ENCODE measurements at regions not wholly inside any gene's neighbourhood (a gene's known extent, or its start where the extent isn't known, plus 50 kb on each side); places are given as distances from the start of the nearest gene placed in this dataset.

GRCh38 chr14:103217538-103217937 lies 94.3 kb downstream of the TNFAIP2 start:
- no peaks in the 10 kb centered on the region for H3K27me3 ChIP-seq (ENCODE audit: insufficient read depth, low read length, poor library complexity)
- H2AK5ac ChIP-seq (ENCODE audit: low read length), result no peak overlapping the region
- H2BK5ac ChIP-seq (ENCODE audit: low read length), result no peak overlapping the region
- no peak overlapping the region for H3K27ac ChIP-seq (ENCODE audit: low read depth, low read length)
- H3K4ac ChIP-seq (ENCODE audit: low read depth, low read length), result no peak overlapping the region
- H3K36me3 ChIP-seq (ENCODE audit: control insufficient read depth, insufficient read depth, low read length), result no peaks in the 10 kb centered on the region
- no peaks in the 10 kb centered on the region for H3K79me1 ChIP-seq (ENCODE audit: low read length)
- no CpG with 5 or more reads among the region's 1 CpG for WGBS (ENCODE audit: extremely low coverage, insufficient coverage, low lambda C conversion rate)
- H3K18ac ChIP-seq (ENCODE audit: low read length), result no peak overlapping the region
- H4K5ac ChIP-seq (ENCODE audit: low read length), result no peak overlapping the region
- H3K79me2 ChIP-seq (ENCODE audit: control insufficient read depth, insufficient read depth, low read length), result no peaks in the 10 kb centered on the region
- no peak overlapping the region for H3K56ac ChIP-seq (ENCODE audit: low read length)
- no peak overlapping the region for H3K4me3 ChIP-seq (ENCODE audit: low read length)
- H2BK120ac ChIP-seq (ENCODE audit: low read depth, low read length), result no peak overlapping the region
- H3K4me2 ChIP-seq (ENCODE audit: low read length), result no peak overlapping the region
- no peak for DNase-seq
- H3K4me1 ChIP-seq (ENCODE audit: control insufficient read depth, low read depth, low read length), result no peaks in the 10 kb centered on the region
- no peak overlapping the region for H2BK15ac ChIP-seq (replicated peaks; ENCODE audit: low read depth)
- H3K23ac ChIP-seq (ENCODE audit: low read length), result no peak overlapping the region
- no peak overlapping the region for H4K8ac ChIP-seq (ENCODE audit: low read depth, low read length)
- H3K9ac ChIP-seq (ENCODE audit: low read length), result no peak overlapping the region

GRCh38 chr14:103220134-103220981 lies 97.1 kb downstream of the TNFAIP2 start:
- H2AK5ac ChIP-seq (ENCODE audit: low read length), result no peak overlapping the region
- no peak overlapping the region for H4K8ac ChIP-seq (ENCODE audit: low read depth, low read length)
- no peak for DNase-seq
- H3K36me3 ChIP-seq (ENCODE audit: control insufficient read depth, insufficient read depth, low read length), result no peaks in the 10 kb centered on the region
- H3K4me2 ChIP-seq (ENCODE audit: low read length), result peak overlapping the region; percentile 66
- H3K4me1 ChIP-seq (ENCODE audit: control insufficient read depth, low read depth, low read length), result no peaks in the 10 kb centered on the region
- H2BK5ac ChIP-seq (ENCODE audit: low read length), result no peak overlapping the region
- H3K27me3 ChIP-seq (ENCODE audit: insufficient read depth, low read length, poor library complexity), result no peaks in the 10 kb centered on the region
- no peak overlapping the region for H2BK15ac ChIP-seq (replicated peaks; ENCODE audit: low read depth)
- H2BK120ac ChIP-seq (ENCODE audit: low read depth, low read length), result no peak overlapping the region
- H3K27ac ChIP-seq (ENCODE audit: low read depth, low read length), result no peak overlapping the region
- H3K18ac ChIP-seq (ENCODE audit: low read length), result peak overlapping the region; percentile 35
- no peak overlapping the region for H3K23ac ChIP-seq (ENCODE audit: low read length)
- H4K5ac ChIP-seq (ENCODE audit: low read length), result no peak overlapping the region
- no peaks in the 10 kb centered on the region for H3K79me1 ChIP-seq (ENCODE audit: low read length)
- peak overlapping the region; percentile 2 for H3K4me3 ChIP-seq (ENCODE audit: low read length)
- no peak overlapping the region for H3K4ac ChIP-seq (ENCODE audit: low read depth, low read length)
- H3K56ac ChIP-seq (ENCODE audit: low read length), result peak overlapping the region; percentile 84
- peak overlapping the region; percentile 67 for H3K9ac ChIP-seq (ENCODE audit: low read length)
- no peaks in the 10 kb centered on the region for H3K79me2 ChIP-seq (ENCODE audit: control insufficient read depth, insufficient read depth, low read length)
- WGBS (ENCODE audit: extremely low coverage, insufficient coverage, low lambda C conversion rate), result no CpG with 5 or more reads among the region's 92 CpGs

DNA sequence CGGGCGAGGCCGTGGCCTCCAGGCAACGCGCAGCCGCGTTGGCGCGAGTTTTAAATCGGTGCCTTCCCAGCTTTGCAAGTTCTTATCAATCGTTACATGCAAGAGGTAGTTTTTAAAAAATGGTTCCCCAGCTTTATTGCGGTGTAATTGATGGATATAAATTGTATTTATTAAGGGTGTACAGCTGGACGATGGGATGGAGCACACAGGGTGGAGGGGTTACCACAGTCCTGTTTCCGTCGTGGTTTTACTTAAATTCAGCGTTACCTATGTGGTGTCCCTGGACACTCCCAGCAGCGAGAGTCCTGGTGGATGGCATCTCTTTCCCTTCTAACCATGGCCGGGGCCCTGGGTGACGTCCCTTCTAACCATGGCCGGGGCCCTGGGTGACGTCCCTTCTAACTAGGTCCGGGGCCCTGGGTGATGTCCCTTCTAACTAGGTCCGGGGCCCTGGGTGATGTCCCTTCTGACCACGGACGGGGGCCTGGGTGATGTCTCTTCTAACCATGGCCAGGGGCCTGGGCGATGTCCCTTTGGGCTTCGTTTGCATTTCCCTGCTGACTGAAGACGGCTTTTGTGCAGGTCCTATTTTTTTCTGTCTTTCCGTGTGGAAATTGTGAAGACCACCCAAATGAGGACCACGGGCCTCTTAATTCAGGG lies 97.9 kb downstream of the TNFAIP2 start:
- Histone ChIP-seq H3K27me3 (ENCODE audit: insufficient read depth, low read length, poor library complexity) (no peaks in the 10 kb centered on the region), H3K9ac (ENCODE audit: low read length) (peak overlapping the region; percentile 67), H3K4ac (ENCODE audit: low read depth, low read length) (no peak overlapping the region), H2AK5ac (ENCODE audit: low read length) (no peak overlapping the region), H3K36me3 (ENCODE audit: control insufficient read depth, insufficient read depth, low read length) (no peaks in the 10 kb centered on the region), H3K23ac (ENCODE audit: low read length) (no peak overlapping the region), H4K5ac (ENCODE audit: low read length) (no peak overlapping the region), H2BK5ac (ENCODE audit: low read length) (no peak overlapping the region), H3K4me3 (ENCODE audit: low read length) (peak overlapping the region; percentile 2), H3K4me1 (ENCODE audit: control insufficient read depth, low read depth, low read length) (no peaks in the 10 kb centered on the region), H3K4me2 (ENCODE audit: low read length) (peak overlapping the region; percentile 61), H3K79me1 (ENCODE audit: low read length) (no peaks in the 10 kb centered on the region), H4K8ac (ENCODE audit: low read depth, low read length) (no peak overlapping the region), H3K79me2 (ENCODE audit: control insufficient read depth, insufficient read depth, low read length) (no peaks in the 10 kb centered on the region), H3K56ac (ENCODE audit: low read length) (peak overlapping the region; percentile 84), H2BK120ac (ENCODE audit: low read depth, low read length) (no peak overlapping the region), H3K27ac (ENCODE audit: low read depth, low read length) (no peak overlapping the region), H2BK15ac (replicated peaks; ENCODE audit: low read depth) (no peak overlapping the region), H3K18ac (ENCODE audit: low read length) (peak overlapping the region; percentile 35)
- no CpG with 5 or more reads among the region's 30 CpGs for WGBS (ENCODE audit: extremely low coverage, insufficient coverage, low lambda C conversion rate)
- DNase-seq, result no peak

DNA sequence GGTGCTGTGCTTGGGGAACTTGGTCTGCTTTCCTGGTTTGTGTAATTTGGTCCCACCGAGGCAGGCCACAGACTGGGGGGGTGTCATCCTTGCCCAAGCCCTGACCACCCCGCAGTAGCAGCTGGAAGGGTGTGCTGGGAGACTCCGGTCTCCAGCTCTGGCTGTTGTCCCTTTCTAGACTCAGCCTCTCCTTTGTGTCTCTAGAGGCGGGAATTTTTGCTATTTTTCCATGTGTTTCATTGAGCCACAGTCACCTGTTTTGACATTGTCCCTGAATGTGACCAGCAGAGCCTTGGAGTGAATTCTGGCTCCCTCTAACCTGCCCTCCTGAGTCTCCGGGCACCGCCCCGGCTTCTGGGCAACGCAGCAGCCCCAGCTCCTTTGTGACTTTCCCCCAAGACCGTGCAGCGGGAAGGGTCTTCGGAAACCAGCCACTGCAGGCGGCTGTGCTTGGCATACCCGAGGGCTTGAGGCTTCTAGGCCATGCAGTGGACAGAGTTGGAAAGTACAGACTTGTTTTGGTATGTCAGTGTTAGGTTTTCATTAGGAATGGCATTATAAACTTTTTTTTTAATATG lies 98.6 kb downstream of the TNFAIP2 start:
- Histone ChIP-seq H3K36me3 (ENCODE audit: control insufficient read depth, insufficient read depth, low read length) (no peaks in the 10 kb centered on the region), H3K79me1 (ENCODE audit: low read length) (no peaks in the 10 kb centered on the region), H3K4me1 (ENCODE audit: control insufficient read depth, low read depth, low read length) (no peaks in the 10 kb centered on the region), H3K4me3 (ENCODE audit: low read length) (no peak overlapping the region), H3K79me2 (ENCODE audit: control insufficient read depth, insufficient read depth, low read length) (no peaks in the 10 kb centered on the region), H3K9ac (ENCODE audit: low read length) (no peak overlapping the region), H3K4me2 (ENCODE audit: low read length) (no peak overlapping the region), H4K5ac (ENCODE audit: low read length) (no peak overlapping the region), H3K56ac (ENCODE audit: low read length) (no peak overlapping the region), H2AK5ac (ENCODE audit: low read length) (no peak overlapping the region), H3K23ac (ENCODE audit: low read length) (no peak overlapping the region), H3K4ac (ENCODE audit: low read depth, low read length) (no peak overlapping the region), H2BK120ac (ENCODE audit: low read depth, low read length) (no peak overlapping the region), H2BK5ac (ENCODE audit: low read length) (no peak overlapping the region), H3K18ac (ENCODE audit: low read length) (no peak overlapping the region), H3K27me3 (ENCODE audit: insufficient read depth, low read length, poor library complexity) (no peaks in the 10 kb centered on the region), H2BK15ac (replicated peaks; ENCODE audit: low read depth) (no peak overlapping the region), H3K27ac (ENCODE audit: low read depth, low read length) (no peak overlapping the region), H4K8ac (ENCODE audit: low read depth, low read length) (no peak overlapping the region)
- WGBS (ENCODE audit: extremely low coverage, insufficient coverage, low lambda C conversion rate), result no CpG with 5 or more reads among the region's 13 CpGs
- no peak for DNase-seq

DNA sequence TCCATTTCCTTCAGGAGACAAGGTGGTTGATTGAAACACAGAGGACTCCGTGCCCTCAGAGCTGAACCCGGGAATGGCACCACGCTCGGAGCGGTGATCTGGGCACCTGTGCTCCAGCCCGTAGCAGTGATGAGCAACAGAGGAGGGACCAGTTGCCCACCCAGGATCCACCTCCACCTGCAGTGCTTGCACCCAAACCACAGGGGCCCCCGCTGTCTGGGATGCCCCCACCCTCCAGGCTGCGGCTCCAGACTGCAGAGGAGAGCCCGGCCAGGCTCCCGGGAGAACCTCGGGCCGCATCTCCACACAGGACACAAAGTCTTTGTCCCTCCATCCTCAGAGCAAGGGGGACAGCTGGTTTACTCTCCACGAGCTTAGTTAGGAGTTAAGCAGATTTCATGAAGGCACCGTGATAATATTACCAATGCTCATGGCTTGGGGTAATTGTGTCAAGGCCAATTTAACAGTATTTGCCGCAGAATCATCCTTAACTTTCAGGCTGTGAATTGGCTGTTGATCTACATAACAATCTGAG lies 100.6 kb downstream of the TNFAIP2 start:
- no peaks in the 10 kb centered on the region for H3K27me3 ChIP-seq (ENCODE audit: insufficient read depth, low read length, poor library complexity)
- no peaks in the 10 kb centered on the region for H3K79me1 ChIP-seq (ENCODE audit: low read length)
- no peak overlapping the region for H2BK15ac ChIP-seq (replicated peaks; ENCODE audit: low read depth)
- H3K56ac ChIP-seq (ENCODE audit: low read length), result no peak overlapping the region
- H3K27ac ChIP-seq (ENCODE audit: low read depth, low read length), result no peak overlapping the region
- H2BK5ac ChIP-seq (ENCODE audit: low read length), result no peak overlapping the region
- H2BK120ac ChIP-seq (ENCODE audit: low read depth, low read length), result no peak overlapping the region
- H3K79me2 ChIP-seq (ENCODE audit: control insufficient read depth, insufficient read depth, low read length), result no peaks in the 10 kb centered on the region
- no peak overlapping the region for H3K4me3 ChIP-seq (ENCODE audit: low read length)
- H3K23ac ChIP-seq (ENCODE audit: low read length), result no peak overlapping the region
- no peaks in the 10 kb centered on the region for H3K36me3 ChIP-seq (ENCODE audit: control insufficient read depth, insufficient read depth, low read length)
- H3K9ac ChIP-seq (ENCODE audit: low read length), result no peak overlapping the region
- H3K4me1 ChIP-seq (ENCODE audit: control insufficient read depth, low read depth, low read length), result no peaks in the 10 kb centered on the region
- no peak for DNase-seq
- H3K4ac ChIP-seq (ENCODE audit: low read depth, low read length), result no peak overlapping the region
- WGBS (ENCODE audit: extremely low coverage, insufficient coverage, low lambda C conversion rate), result no CpG with 5 or more reads among the region's 15 CpGs
- H4K5ac ChIP-seq (ENCODE audit: low read length), result no peak overlapping the region
- H2AK5ac ChIP-seq (ENCODE audit: low read length), result no peak overlapping the region
- H3K18ac ChIP-seq (ENCODE audit: low read length), result no peak overlapping the region
- no peak overlapping the region for H4K8ac ChIP-seq (ENCODE audit: low read depth, low read length)
- H3K4me2 ChIP-seq (ENCODE audit: low read length), result no peak overlapping the region
